ENCODE measurements at regions not wholly inside any gene's neighbourhood (a gene's known extent, or its start where the extent isn't known, plus 50 kb on each side); places are given as distances from the start of the nearest gene placed in this dataset.

- H3K4me3 ChIP-seq (ENCODE audit: low read depth, low read length): no peak overlapping the region
- no peak for DNase-seq (ENCODE audit: low read depth)
- TF ChIP-seq CTCF (IDR thresholded peaks at IDR 0.05; ENCODE audit: low read depth, low read length, missing control alignments): no peak
These were observed 68.9 kb upstream of the BOC start for GRCh38 chr3:113142476-113142875.

- TF ChIP-seq CTCF (IDR thresholded peaks at IDR 0.05; ENCODE audit: low read depth, low read length, missing control alignments): no peak
- no peak for DNase-seq (ENCODE audit: low read depth)
These were observed 68.0 kb upstream of the BOC start for GRCh38 chr3:113143353-113143752.

GRCh38 chr3:113147681-113148261, 63.6 kb upstream of the BOC start:
- DNase-seq (ENCODE audit: low read depth): no peak
- no peak for TF ChIP-seq CTCF (IDR thresholded peaks at IDR 0.05; ENCODE audit: low read depth, low read length, missing control alignments)
- H3K4me3 ChIP-seq (ENCODE audit: low read depth, low read length): no peak overlapping the region

More at GRCh38 chr3:113143353-113143752, 68.0 kb upstream of the BOC start:
- H3K4me3 ChIP-seq (ENCODE audit: low read depth, low read length): no peak overlapping the region

- no peak overlapping the region for H3K4me3 ChIP-seq (ENCODE audit: low read depth, low read length)
- no peak for TF ChIP-seq CTCF (IDR thresholded peaks at IDR 0.05; ENCODE audit: low read depth, low read length, missing control alignments)
- no peak for DNase-seq (ENCODE audit: low read depth)
These were observed 63.1 kb upstream of the BOC start for GRCh38 chr3:113148284-113148683.

GRCh38 chr3:113150250-113150649, 61.1 kb upstream of the BOC start:
- DNase-seq (ENCODE audit: low read depth): no peak
- no peak for TF ChIP-seq CTCF (IDR thresholded peaks at IDR 0.05; ENCODE audit: low read depth, low read length, missing control alignments)
- no peak overlapping the region for H3K4me3 ChIP-seq (ENCODE audit: low read depth, low read length)

- no peak for DNase-seq (ENCODE audit: low read depth)
- TF ChIP-seq CTCF (IDR thresholded peaks at IDR 0.05; ENCODE audit: low read depth, low read length, missing control alignments): no peak
- H3K4me3 ChIP-seq (ENCODE audit: low read depth, low read length): no peak overlapping the region
These were observed 59.8 kb upstream of the BOC start for GRCh38 chr3:113151461-113152031.

GRCh38 chr3:113152849-113153248, 58.5 kb upstream of the BOC start:
- TF ChIP-seq CTCF (IDR thresholded peaks at IDR 0.05; ENCODE audit: low read depth, low read length, missing control alignments): no peak
- no peak overlapping the region for H3K4me3 ChIP-seq (ENCODE audit: low read depth, low read length)
- no peak for DNase-seq (ENCODE audit: low read depth)

Data from GM12864 (cell line).